Memory B cell (primary cell): ENCODE measurements at regions not wholly inside any gene's neighbourhood (a gene's known extent, or its start where the extent isn't known, plus 50 kb on each side); places are given as distances from the start of the nearest gene placed in this dataset.

Experiments
- ATAC-seq: fragments of 150-1000 bp; cut with Tn5 transposase; 2 replicates; pipeline ENCODE4 v1.10.0; 2021; ENCODE audit warnings: low read depth, mild to moderate bottlenecking, moderate library complexity
- DNase-seq, 2 donors: peaks; one replicate each; pipeline ENCODE4 v3.0.0; 2022; ENCODE audit warnings: low spot score in 2 of 2
- H3K27ac Mint-ChIP-seq: one replicate; pipeline ENCODE4 v1.8.0; 2022; ENCODE audit warnings: mild to moderate bottlenecking, moderate library complexity, mixed read lengths
- H3K27me3 Mint-ChIP-seq: one replicate; pipeline ENCODE4 v1.8.0; 2022; ENCODE audit warnings: mixed read lengths
- H3K36me3 Mint-ChIP-seq: one replicate; pipeline ENCODE4 v1.8.0; 2022; ENCODE audit warnings: mild to moderate bottlenecking, mixed read lengths
- H3K4me1 Mint-ChIP-seq: one replicate; pipeline ENCODE4 v1.8.0; 2022; ENCODE audit warnings: mixed read lengths
- H3K4me3 Mint-ChIP-seq: one replicate; pipeline ENCODE4 v1.8.0; 2022; ENCODE audit warnings: mild to moderate bottlenecking, moderate library complexity, mixed read lengths
- H3K9me3 Mint-ChIP-seq: one replicate; pipeline ENCODE4 v1.8.0; 2022; ENCODE audit warnings: mixed read lengths

GRCh38 chr16:9409560-9410493, 318.4 kb downstream of the HAPSTR1 start:
- Mint-ChIP-seq H3K9me3 (no peaks in the 10 kb centered on the region), H3K27ac (no peak overlapping the region), H3K4me1 (no peaks in the 10 kb centered on the region), H3K36me3 (no peaks in the 10 kb centered on the region), H3K27me3 (peaks cover 2% of the 10 kb centered on the region), H3K4me3 (no peak overlapping the region)
- DNase-seq (no peak), ATAC-seq (no peak)

DNA sequence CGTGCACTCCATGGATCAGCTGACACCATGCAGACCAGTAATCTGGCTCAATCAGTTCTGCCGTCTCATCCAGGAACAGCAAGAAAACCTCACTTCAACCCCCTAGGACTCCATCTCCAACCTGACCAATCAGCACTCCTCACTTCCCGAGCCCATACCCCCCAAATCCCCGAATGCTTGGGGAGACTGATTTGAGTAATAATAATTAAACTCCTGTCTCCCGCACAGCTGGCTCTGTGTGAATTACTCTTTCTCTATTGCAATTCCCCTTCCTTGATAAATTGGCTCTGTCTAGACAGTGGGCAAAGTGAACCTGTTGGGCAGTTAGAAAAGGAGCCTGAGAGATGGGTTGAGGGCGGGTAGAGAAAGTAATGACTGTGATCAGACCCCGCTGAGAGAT, 320.0 kb downstream of the HAPSTR1 start:
- DNase-seq (no peak), ATAC-seq (no peak)
- Mint-ChIP-seq H3K4me3 (no peak overlapping the region), H3K36me3 (no peaks in the 10 kb centered on the region), H3K9me3 (peaks cover 3% of the 10 kb centered on the region), H3K4me1 (no peaks in the 10 kb centered on the region), H3K27ac (no peak overlapping the region), H3K27me3 (peaks cover 2% of the 10 kb centered on the region)

GRCh38 chr16:9412031-9412914, 320.8 kb downstream of the HAPSTR1 start:
- no peak overlapping the region for H3K27ac Mint-ChIP-seq
- ATAC-seq = no peak
- H3K36me3 Mint-ChIP-seq = no peaks in the 10 kb centered on the region
- H3K9me3 Mint-ChIP-seq = peaks cover 3% of the 10 kb centered on the region
- no peaks in the 10 kb centered on the region for H3K4me1 Mint-ChIP-seq
- no peak for DNase-seq
- no peak overlapping the region for H3K4me3 Mint-ChIP-seq
- peaks cover 2% of the 10 kb centered on the region for H3K27me3 Mint-ChIP-seq

- Mint-ChIP-seq H3K36me3 (no peaks in the 10 kb centered on the region), H3K4me1 (no peaks in the 10 kb centered on the region), H3K4me3 (no peak overlapping the region), H3K27me3 (peaks cover 2% of the 10 kb centered on the region), H3K27ac (no peak overlapping the region), H3K9me3 (peaks cover 5% of the 10 kb centered on the region)
- DNase-seq (no peak), ATAC-seq (no peak)
Measured at GRCh38 chr16:9412915-9413264, 321.4 kb downstream of the HAPSTR1 start.

- no peak for DNase-seq
- peaks cover 10% of the 10 kb centered on the region for H3K9me3 Mint-ChIP-seq
- H3K27me3 Mint-ChIP-seq = no peaks in the 10 kb centered on the region
- no peaks in the 10 kb centered on the region for H3K36me3 Mint-ChIP-seq
- no peaks in the 10 kb centered on the region for H3K4me1 Mint-ChIP-seq
- no peak overlapping the region for H3K27ac Mint-ChIP-seq
- ATAC-seq = no peak
- H3K4me3 Mint-ChIP-seq = no peak overlapping the region
Measured at GRCh38 chr16:9415545-9415944, 324.1 kb downstream of the HAPSTR1 start.

GRCh38 chr16:9417898-9418297, 326.5 kb downstream of the HAPSTR1 start:
- H3K36me3 Mint-ChIP-seq = no peaks in the 10 kb centered on the region

GRCh38 chr16:9419161-9419560, 327.7 kb downstream of the HAPSTR1 start:
- Mint-ChIP-seq H3K36me3 (no peaks in the 10 kb centered on the region), H3K4me3 (no peak overlapping the region), H3K4me1 (no peaks in the 10 kb centered on the region), H3K27me3 (no peaks in the 10 kb centered on the region), H3K9me3 (peaks cover 10% of the 10 kb centered on the region), H3K27ac (no peak overlapping the region)
- DNase-seq (no peak), ATAC-seq (no peak)

More at GRCh38 chr16:9417898-9418297, 326.5 kb downstream of the HAPSTR1 start:
- peaks cover 10% of the 10 kb centered on the region for H3K9me3 Mint-ChIP-seq
- DNase-seq = no peak
- no peak overlapping the region for H3K27ac Mint-ChIP-seq
- no peaks in the 10 kb centered on the region for H3K27me3 Mint-ChIP-seq
- H3K4me1 Mint-ChIP-seq = no peaks in the 10 kb centered on the region
- no peak overlapping the region for H3K4me3 Mint-ChIP-seq
- no peak for ATAC-seq

DNA sequence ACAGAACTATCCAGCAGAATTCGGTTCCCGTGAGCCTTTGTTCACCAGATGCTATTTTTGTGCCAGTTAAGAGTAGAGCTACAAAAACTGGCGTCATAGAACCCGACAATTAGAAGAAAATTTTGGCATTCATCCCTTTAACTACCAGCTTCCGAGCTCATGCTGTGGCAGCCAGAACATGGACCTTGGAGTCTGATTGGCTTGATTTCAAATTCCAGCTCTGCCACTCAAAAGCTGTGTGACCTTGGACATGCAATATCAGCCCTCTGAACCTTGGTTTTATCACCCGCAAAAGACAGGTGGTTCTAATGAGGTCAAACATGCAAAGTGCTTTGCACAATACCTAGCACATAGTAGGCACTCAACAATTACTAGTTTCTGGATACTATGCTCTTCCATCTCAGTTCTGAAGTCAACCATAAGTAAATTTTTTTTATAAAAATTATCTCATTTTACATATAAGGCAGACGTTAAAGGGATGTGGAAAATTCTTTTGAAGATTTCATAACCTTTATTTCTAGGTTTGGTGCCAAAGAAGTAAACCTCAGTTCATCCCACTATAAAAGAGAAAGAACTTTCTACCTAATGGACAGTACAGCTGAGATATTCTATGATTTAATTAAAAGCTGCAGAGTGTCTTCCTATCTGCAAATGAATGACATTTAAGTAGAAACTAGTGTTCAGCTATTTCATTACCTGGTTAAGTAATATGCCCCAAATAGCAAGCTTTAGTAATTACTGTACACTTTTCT, 331.5 kb downstream of the HAPSTR1 start:
- Mint-ChIP-seq H3K36me3 (no peaks in the 10 kb centered on the region), H3K4me3 (no peak overlapping the region), H3K27ac (no peak overlapping the region), H3K27me3 (peaks cover 3% of the 10 kb centered on the region), H3K4me1 (no peaks in the 10 kb centered on the region), H3K9me3 (peaks cover 5% of the 10 kb centered on the region)
- DNase-seq = no peak
- no peak for ATAC-seq

DNA sequence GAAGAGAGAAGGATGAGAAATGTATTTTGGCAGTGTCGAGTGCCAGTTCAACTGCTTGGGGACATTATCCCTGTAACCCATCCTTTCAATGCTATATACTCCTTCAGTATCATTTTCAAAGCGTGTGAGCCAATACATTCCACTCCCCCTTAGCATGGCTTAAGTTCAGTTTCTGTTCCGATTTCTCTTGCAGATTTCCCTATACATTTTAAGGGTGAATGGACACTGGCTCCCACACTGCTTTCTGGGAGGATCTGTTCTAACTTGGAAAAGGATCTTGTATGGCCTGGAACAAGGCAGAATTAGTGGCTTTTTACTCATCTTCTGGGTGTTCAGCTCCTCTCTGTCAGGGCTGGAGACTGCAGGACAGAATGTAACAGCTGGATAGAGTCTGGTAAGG, 333.8 kb downstream of the HAPSTR1 start:
- no peak overlapping the region for H3K4me3 Mint-ChIP-seq
- no peaks in the 10 kb centered on the region for H3K4me1 Mint-ChIP-seq
- H3K27me3 Mint-ChIP-seq = peaks cover 3% of the 10 kb centered on the region
- DNase-seq = no peak
- no peaks in the 10 kb centered on the region for H3K36me3 Mint-ChIP-seq
- no peak overlapping the region for H3K27ac Mint-ChIP-seq
- no peak for ATAC-seq
- H3K9me3 Mint-ChIP-seq = no peaks in the 10 kb centered on the region

- H3K36me3 Mint-ChIP-seq = no peaks in the 10 kb centered on the region
- peaks cover 5% of the 10 kb centered on the region for H3K27me3 Mint-ChIP-seq
- ATAC-seq (no peak), DNase-seq (no peak)
- H3K4me3 Mint-ChIP-seq = no peak overlapping the region
- no peaks in the 10 kb centered on the region for H3K4me1 Mint-ChIP-seq
- no peak overlapping the region for H3K27ac Mint-ChIP-seq
- H3K9me3 Mint-ChIP-seq = peaks cover 1% of the 10 kb centered on the region
Measured at GRCh38 chr16:9428355-9429005, 337.0 kb downstream of the HAPSTR1 start.

GRCh38 chr16:9429646-9430330, 338.3 kb downstream of the HAPSTR1 start:
- no peak overlapping the region for H3K27ac Mint-ChIP-seq
- peaks cover 1% of the 10 kb centered on the region for H3K9me3 Mint-ChIP-seq
- DNase-seq (no peak), ATAC-seq (no peak)
- no peak overlapping the region for H3K4me3 Mint-ChIP-seq
- no peaks in the 10 kb centered on the region for H3K36me3 Mint-ChIP-seq
- no peaks in the 10 kb centered on the region for H3K4me1 Mint-ChIP-seq
- peaks cover 1% of the 10 kb centered on the region for H3K27me3 Mint-ChIP-seq

DNA sequence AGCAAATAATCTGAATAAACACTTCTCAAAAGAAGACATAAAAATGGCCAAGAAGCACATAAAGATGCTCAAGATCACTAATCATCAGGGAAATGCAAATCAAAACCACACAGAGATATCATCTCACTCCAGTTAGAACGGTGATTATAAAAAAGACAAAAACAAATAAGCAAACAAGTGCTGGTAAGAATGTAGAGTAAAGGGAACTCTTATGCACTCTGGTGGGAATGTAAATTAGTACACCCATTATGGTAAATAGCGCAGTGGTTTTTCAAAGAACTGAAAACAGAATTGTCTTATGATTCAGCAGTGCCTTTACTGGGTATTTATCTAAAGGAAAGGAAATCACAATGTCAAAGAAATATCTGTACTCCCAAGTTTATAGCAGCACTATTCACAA, 343.2 kb downstream of the HAPSTR1 start:
- peaks cover 6% of the 10 kb centered on the region for H3K27me3 Mint-ChIP-seq
- H3K4me3 Mint-ChIP-seq = no peak overlapping the region
- peaks cover 2% of the 10 kb centered on the region for H3K4me1 Mint-ChIP-seq
- ATAC-seq (no peak), DNase-seq (no peak)
- H3K27ac Mint-ChIP-seq = no peak overlapping the region
- peaks cover 6% of the 10 kb centered on the region for H3K9me3 Mint-ChIP-seq
- peaks cover 1% of the 10 kb centered on the region for H3K36me3 Mint-ChIP-seq

DNA sequence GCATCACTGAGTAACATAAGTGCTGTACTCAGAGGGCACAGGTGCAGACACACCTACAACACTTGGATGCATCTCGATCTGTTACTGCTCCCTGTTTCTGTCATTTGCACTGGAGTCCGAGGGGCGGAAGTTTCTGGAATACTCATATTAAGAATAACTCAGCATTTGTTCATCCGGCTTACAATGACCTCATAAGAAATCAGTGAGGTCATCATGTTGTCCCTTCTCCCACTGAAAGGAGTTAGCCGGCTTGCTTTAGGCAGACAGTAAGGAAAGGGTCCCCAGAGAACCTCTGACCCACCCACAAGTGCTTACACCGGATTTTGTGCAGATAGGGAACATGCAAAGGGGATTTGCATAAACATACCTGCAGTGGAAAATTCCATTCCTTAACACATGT, 344.7 kb downstream of the HAPSTR1 start:
- H3K4me1 Mint-ChIP-seq = peaks cover 2% of the 10 kb centered on the region
- no peak overlapping the region for H3K4me3 Mint-ChIP-seq
- H3K27ac Mint-ChIP-seq = no peak overlapping the region
- DNase-seq (no peak), ATAC-seq (no peak)
- H3K27me3 Mint-ChIP-seq = peaks cover 6% of the 10 kb centered on the region
- peaks cover 1% of the 10 kb centered on the region for H3K36me3 Mint-ChIP-seq
- H3K9me3 Mint-ChIP-seq = peaks cover 6% of the 10 kb centered on the region
